KBM-7 (cell line): ENCODE measurements at regions not wholly inside any gene's neighbourhood (a gene's known extent, or its start where the extent isn't known, plus 50 kb on each side); places are given as distances from the start of the nearest gene placed in this dataset.

ENCODE experiments used
- DNase-seq: peaks from one replicate; pipeline ENCODE4 v3.0.0-alpha.2; 2015
- in situ Hi-C: fragments of 300-500 bp; cut with MboI; formaldehyde crosslinking; loops from 2 replicates; pipeline ENCODE4 v1.14.3; 2020; ENCODE audit warnings: low sequenced_read_pairs, low pct_unique_long_range_greater_than_20kb, mixed read lengths

DNA sequence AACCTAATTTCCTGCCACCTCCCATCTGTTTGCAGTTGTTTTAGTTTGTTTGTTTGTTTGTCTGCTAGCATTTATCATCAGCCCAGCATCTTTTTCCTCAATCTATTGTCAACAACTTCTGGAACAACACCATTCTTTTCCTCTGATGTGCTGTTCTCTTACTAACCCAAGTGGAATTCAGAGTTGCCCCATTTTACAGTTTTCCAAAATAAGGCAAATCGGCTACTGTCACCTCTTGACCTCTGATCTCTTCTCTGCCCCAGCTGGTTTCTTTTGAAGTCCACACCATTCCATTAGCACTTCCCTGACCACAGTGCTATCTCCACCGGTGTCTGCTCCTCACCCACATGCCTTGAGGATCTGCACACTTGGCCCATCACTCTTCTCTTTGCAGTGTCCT is 102.4 kb downstream of the EFNB2 start:
- DNase-seq: no peak

DNA sequence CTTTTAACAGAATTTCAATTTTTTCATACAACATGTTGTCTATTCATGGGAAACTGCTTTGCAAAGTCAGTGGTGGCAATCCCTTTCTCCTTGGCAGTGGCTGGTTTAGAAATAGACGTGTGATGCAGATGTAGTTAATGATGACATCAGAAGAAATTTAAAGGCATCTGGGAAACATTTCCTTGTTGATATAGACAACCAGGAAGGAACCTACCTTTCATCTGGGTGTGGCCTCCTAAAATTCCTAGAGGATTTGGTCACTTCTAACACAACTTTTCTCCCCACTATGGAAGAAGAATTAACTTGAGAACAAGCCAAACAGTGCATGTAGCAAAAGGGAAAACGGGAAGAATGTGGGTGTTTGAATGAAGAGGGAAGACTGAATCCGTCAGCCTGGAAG is 102.8 kb downstream of the EFNB2 start:
- in situ Hi-C loops: no loop called here
- no peak for DNase-seq

More for the DNA sequence above, 102.4 kb downstream of the EFNB2 start:
- in situ Hi-C loops: no loop called here

DNA sequence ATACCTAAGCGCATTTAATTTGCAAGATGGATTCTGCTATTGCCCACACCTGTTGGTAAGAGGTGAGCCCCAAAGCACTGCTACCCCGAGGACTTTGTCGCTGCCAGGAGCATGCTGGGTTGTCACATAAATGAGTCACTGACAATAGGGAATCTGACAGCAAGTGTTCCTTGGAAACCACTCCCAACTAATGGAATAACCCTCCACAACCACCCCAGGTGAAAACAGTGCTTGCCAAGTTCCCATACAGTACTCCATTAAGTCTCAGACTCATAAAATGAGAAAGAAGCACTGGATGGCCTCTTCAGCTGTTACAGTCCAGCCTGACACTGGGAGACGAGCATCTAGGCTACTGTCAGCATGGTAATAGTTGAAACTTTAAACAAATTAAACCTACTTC is 108.6 kb downstream of the EFNB2 start:
- in situ Hi-C loops: no loop called here
- no peak for DNase-seq

DNA sequence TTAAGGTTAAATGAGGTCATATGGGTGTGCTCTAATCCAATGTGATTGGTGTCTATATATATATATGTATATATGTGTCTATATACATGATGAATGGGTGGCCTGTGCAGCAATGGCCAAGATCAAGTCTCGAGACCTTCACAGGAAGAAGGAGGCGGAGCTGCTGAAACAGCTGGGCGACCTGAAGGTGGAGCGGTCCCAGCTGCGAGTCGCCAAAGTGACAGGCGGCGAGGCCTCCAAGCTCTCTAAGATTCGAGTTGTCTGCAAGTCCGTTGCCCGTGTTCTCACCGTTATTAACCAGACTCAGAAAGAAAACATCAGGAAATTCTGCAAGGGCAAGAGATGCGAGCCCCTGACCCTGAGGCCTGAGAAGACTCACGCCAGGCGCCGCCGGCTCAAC is 109.8 kb downstream of the EFNB2 start:
- no peak for DNase-seq

DNA sequence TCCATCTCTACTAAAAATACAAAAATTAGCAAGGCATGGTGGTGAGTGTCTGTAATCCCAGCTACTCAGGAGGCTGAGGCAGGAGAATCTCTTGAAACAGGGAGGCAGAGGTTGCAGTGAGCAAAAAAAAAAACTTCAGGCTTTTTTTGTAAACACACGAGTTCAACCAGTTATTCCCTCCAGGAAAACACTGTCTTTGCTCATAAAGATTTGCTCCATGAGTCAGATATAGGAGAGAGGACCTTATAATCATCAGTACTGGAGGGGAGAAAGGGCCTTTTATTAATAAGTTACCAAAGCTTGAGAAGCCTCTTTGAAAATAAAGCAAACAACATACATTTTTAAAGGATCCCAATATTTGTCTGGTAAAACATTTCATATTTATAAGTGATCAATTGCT is 110.7 kb downstream of the EFNB2 start:
- in situ Hi-C loops: no loop called here
- DNase-seq: no peak

More for the DNA sequence above, 109.8 kb downstream of the EFNB2 start:
- in situ Hi-C loops: no loop called here

DNA sequence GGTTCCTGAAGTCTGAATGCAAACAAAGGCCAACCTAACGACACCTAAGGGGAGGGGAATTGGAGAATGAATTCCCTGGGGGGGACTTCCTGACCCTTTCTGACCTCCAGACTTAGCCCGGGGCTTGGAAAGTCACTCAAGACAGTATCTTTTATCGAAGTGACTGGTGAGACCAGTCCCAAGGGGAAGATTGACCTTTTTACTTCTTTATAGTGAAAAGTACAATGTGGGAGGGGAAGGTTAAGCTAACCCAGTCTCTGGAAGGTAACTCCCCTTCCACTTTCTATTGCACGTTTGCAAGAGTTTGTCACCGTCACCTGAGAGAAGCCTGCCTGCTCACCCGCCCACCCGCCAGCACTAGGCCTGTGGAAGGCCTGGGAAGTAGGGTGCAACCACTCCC is 111.9 kb downstream of the EFNB2 start:
- in situ Hi-C loops: no loop called here

DNA sequence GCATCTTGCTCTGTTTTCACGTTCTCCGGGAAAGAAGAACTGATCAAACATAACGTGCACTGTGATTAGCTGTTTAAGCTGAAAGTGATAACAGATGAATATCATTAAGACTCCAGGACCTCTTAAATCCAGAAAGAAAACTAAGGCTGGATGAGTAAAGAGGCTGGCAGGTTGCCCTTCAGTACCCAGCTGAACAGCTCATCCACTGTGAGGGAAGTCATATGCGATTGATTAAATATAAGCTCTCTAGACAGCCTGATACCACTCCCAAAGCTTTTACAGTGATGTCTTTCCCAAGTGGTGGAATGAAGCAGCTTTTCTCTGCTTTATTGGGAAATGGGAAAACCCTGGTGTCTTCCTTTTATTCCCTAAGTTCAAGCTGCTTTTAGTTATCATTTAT is 116.9 kb downstream of the EFNB2 start:
- in situ Hi-C loops: no loop called here
- no peak for DNase-seq

More for the DNA sequence above, 111.9 kb downstream of the EFNB2 start:
- DNase-seq: no peak

DNA sequence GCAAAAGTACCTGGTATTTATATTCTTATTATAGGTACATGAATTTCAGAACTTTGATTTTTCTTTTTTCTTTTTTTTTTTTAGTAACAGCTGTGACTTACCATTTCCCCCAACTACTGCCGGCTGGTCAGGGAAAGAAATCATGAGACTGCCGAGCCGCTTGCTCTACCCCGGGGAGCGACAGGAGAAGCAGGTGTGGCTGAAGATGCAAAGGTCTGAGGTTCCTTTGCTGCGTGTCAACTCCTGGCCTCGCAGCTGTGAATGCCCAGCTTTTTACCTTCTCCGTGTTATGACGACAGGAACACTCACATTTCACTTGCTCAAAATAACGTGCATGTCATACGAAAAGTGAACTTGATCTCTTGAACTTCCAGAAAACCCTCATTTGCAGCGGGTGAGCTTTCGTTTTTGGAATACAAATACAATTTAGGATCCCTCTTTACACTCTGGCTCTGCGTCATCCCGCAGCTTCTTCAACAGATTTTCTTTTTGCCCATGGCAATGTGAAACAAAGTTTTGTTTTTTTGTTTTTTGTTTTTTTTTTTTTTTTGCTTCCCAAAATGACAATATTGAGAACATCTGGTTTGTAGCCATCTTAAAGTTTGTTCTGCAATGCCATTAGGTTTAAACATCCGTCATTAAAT is 117.9 kb downstream of the EFNB2 start:
- DNase-seq: no peak
- in situ Hi-C loops: no loop called here

DNA sequence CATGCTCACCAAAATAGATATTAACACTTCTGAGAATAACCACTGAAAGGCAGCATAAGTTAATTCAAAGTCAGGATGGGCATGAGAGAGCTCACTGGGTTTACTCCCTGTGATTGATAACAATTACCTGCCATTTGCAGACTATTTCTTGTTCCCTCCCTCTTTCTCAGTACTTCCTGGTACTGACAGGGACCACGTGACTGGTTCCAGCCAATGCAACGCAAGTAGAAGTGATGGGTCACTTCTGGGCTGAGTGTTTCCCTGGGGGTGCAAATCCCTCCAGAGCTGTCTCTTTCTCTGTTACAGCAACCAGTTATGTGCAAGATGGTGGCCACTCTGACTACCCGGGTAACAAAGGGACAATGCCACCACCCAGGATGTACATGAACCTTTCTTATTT is 118.8 kb downstream of the EFNB2 start:
- DNase-seq: no peak
- in situ Hi-C loops: no loop called here

DNA sequence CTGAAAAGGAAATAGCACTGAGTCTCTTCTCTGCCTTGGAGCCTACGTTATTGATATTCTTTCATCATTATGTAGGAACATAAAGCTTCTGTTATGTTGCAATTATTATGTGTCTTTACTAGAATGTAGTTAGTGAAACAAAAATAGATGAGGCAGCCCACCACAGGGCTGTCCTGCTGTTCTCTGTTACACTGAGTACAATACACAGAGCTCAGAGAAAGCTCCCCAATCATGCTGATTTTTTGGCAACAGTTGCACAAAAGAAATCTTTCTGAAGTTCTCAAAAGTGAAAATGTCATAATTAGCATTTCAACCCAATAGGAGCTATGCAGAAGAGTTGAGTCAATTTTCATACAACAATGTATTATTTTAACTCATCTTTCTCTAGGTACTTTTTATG is 119.5 kb downstream of the EFNB2 start:
- in situ Hi-C loops: no loop called here

DNA sequence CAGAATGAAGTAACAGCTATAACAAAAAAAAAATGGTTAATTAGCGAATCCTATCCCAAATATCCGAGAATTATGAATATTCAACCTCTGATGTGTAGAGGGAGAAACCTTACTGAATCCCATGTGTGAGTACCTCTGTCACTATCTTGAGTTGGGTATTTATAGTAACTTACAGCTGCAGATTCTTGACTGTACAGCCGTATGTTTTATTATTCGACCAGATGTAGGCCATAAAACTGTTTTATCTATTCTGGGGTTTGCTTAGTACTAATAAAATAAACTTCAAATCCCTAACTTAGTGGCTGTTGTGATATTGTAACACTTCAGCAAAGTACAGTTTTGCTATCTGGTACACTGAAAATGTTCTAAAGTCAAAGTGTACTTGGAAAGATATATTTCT is 120.0 kb downstream of the EFNB2 start:
- no peak for DNase-seq
- in situ Hi-C loops: no loop called here

More for the DNA sequence above, 119.5 kb downstream of the EFNB2 start:
- no peak for DNase-seq

DNA sequence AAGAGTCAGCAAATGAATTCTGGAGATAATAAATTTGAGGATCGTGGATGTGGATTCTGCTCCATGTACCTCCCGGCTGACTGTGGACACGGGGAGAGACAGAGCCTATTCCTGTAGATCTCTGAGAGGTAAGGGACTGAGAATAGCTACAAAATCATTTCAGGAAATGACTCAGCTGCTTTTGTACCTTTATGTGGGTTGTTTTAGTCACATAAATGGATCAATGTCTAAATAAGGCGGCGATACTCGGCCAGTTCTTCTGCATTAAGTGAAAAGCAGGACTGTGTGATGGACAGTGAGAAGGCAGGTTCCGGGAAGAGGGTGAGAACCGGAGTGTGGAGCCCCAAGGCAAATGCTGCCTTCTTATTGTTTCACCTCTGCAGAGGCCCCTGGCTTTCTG is 128.1 kb downstream of the EFNB2 start:
- in situ Hi-C loops: no loop called here
- DNase-seq: no peak

DNA sequence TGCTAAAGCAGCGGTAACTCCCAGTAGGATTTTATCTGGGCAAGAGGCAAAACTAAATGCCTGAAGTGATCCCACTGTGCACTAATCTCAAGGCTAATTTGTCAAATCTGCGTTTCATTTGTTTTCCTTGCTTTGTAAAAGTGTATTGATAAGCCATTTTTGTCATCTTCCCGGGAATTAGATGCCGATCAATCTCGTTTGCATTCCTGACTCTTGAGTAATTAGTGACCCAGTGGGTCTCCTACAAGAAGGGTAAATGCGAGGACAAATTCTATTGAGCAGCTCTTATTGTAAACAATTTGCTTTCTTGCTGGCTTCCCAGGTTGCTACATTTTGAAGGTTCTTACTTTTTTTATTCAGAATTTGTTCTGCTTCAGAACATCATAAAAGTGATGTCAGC is 129.7 kb downstream of the EFNB2 start:
- in situ Hi-C loops: no loop called here
- DNase-seq: no peak

DNA sequence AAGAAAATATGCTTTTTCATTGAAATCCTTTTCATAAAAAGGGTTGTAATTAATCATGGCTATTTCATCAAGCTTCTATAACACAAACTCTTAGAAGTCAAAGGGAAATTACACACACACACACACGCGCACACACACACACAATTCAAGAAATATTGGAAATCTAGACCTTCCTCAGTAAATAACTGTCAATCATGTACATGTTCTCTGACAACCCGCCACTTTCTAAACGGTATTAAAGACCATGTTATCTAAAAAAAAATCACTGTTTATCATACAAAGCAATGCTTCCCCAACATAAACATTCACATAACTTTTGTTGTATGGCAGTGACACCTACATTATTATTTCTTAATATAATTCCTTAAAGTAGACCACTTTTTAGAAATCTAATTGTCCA is 132.2 kb downstream of the EFNB2 start:
- in situ Hi-C loops: no loop called here
- DNase-seq: no peak

DNA sequence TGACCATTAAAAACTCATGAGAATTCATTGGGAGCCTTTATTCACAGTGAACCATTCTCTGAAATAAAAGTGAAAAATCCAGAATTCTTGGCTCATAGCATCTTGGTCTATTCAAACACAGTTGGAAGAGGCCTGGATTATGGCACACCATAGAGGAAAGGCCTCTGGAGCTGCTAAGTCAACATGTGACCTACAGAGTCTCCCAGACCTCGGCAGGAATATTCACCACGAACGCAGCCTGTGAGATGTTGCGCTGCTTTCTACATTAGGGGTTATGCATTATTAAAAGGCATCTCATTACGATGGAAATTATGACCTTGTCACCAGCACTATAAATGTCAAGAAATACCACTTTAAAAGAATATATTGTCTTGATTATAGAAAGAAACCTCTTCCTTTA is 132.6 kb downstream of the EFNB2 start:
- in situ Hi-C loops: no loop called here
- DNase-seq: no peak

DNA sequence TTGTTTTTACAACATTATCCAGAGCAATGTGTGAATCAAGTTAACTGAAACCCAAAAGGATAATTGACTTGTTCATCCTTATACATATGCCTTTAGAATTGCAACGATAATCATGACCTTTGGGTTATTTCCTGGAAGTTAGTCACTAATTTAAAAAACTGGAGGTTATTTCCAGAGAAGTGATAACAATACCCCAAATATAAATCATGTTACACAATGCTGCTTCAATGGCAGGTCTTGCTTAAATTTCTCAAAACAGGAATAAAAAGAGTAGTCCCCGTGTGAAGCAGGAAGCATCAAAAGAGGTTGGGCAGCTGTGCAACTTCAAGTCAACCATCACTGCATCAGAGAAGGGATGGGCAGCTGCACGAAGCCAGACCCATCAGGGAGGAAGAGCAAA is 134.4 kb downstream of the EFNB2 start:
- DNase-seq: no peak
- in situ Hi-C loops: no loop called here

DNA sequence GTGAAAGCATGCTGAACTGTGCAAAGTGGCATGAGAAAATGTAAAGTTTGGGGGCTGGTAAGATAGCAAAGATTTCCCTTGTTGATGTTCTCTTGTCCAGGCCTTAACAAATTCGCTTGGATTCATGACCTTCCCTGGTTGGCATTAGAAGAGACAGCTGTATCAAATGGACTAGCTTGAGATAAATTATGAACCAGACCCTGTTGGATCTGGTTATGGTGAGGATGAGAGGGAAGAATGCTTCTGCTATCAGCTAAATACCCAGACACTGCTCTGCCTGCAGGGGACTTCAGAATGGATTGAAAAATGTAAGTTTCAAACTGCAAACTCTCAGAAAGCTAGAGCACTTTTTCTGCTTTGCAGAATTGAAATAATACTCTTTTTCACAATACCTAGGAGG is 135.2 kb downstream of the EFNB2 start:
- in situ Hi-C loops: no loop called here
- no peak for DNase-seq

DNA sequence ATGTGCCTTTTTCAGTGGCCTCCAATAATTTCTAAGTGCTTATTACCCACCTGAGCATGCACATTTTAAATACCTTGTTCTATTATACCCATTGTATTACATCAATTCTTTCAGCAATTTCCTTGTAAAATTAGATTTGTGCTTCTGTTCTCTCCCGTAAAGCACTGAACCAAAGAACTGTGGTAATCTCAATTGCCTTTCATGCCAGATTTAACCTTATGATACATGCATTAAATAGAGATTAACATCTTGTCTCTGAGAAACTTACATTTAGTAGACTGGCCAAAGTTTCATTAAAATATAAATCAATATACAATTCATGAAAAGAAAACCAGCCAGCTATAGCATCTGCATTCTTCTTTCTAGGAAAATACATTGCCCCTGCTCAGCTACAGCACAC is 137.2 kb downstream of the EFNB2 start:
- DNase-seq: no peak
- in situ Hi-C loops: no loop called here

DNA sequence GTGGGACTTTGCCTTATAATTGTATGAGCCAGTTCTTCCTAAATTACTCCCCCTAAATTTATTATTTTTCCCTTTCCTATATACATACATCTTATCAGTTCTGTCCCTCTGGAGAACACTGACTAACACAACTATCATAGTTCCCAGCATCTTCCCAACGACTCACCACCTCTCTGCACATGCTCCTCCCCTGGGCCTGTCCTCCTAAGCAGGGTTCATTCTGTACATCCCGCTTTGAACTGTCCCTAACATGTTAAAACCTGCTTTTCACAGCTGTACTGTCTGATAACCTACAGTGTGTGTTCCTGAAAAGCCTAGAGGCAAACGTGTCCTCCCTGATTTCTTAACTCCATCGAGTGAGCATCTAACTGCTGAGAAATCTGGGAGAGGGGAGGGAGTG is 141.7 kb downstream of the EFNB2 start:
- in situ Hi-C loops: no loop called here
- DNase-seq: no peak

DNA sequence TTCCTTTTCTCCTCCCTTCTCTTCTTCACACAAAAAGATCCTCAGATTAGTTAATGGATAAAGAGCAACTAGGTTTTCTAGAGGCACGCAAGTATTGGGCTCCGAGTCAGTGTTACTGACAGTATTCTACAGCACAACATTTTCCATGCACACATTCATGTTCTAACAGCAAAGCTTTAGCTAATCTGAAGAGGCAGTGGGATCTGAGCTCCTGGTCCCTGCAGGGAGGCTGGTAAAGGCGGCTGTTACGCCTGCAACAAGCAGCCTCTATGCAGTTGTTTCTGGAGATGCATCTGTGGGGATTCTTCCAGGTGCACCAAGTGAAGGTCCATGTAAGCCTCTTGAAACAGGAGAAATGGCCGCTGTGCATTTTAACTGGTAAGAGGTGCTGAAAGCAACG is 143.8 kb downstream of the EFNB2 start:
- DNase-seq: no peak
- in situ Hi-C loops: no loop called here

DNA sequence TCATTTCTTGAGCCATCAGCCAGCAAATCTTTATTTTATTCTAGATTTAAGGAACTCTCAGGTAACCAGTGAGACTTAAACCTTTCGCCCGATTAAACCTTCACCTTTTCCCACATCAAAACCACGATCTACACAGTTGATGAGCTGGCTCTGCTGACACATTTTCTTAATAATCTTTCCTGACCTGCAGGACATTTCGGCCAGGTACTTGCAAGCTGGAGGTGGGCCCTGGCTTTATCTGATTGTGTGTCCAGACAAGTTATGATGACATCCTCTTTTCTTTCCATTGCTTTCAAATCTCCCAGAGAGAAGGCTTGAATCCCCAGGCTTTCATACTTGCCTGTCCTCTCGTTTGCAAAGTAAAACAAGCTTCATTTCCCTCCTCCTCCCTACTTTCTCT is 144.2 kb downstream of the EFNB2 start:
- no peak for DNase-seq
- in situ Hi-C loops: no loop called here

DNA sequence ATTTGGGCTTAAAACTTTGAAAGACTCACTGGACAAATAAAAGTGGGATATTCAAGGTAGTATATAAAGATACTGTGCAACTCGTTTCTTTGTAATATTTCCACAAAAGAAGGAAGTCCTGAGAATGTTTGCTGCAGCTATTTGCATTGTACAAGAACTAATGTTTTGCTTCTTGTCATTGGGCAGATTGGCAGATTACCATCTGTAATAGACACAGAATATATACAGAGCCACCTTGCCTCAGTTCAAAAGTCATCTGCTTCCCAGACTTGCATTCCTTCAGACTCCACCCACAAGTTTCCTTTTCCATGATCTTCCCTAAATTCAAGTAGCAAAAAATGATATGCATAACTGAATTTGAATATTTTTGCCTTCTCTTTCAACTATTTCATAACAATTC is 145.1 kb downstream of the EFNB2 start:
- no peak for DNase-seq
- in situ Hi-C loops: no loop called here
